Hepatocyte (in vitro differentiated cells): ENCODE measurements at regions not wholly inside any gene's neighbourhood (a gene's known extent, or its start where the extent isn't known, plus 50 kb on each side); places are given as distances from the start of the nearest gene placed in this dataset.
A peak's percentile ranks its signal among the peaks of the same experiment; 100 is the strongest.

Experiments
- DNase-seq: peaks from one replicate; pipeline ENCODE4 v3.0.0-alpha.2; 2016; ENCODE audit warnings: low spot score
- H2AFZ ChIP-seq: fragments of 200-600 bp; sonication (generic); 2 replicates; pipeline ENCODE4 v1.6.0; 2016; ENCODE audit warnings: antibody characterized with exemption, mild to moderate bottlenecking
- H3K27ac ChIP-seq: fragments of 200-600 bp; sonication (generic); 2 replicates; pipeline ENCODE4 v1.5.1; 2016; ENCODE audit warnings: mild to moderate bottlenecking
- H3K27me3 ChIP-seq: fragments of 200-600 bp; sonication (generic); 2 replicates; pipeline ENCODE4 v1.6.1; 2016
- H3K36me3 ChIP-seq: fragments of 200-600 bp; sonication (generic); replicated peaks from 2 replicates; pipeline ENCODE4 v1.5.1; 2016; ENCODE audit warnings: low read depth; ENCODE audit not compliant: insufficient read depth
- H3K4me1 ChIP-seq: fragments of 200-600 bp; sonication (generic); 2 replicates; pipeline ENCODE4 v1.5.1; 2016; ENCODE audit warnings: mild to moderate bottlenecking, moderate library complexity; ENCODE audit not compliant: insufficient read depth
- H3K4me2 ChIP-seq: fragments of 200-600 bp; sonication (generic); 2 replicates; pipeline ENCODE4 v1.6.0; 2016
- H3K4me3 ChIP-seq: fragments of 200-600 bp; sonication (generic); 2 replicates; pipeline ENCODE4 v1.5.1; 2016; ENCODE audit warnings: mild to moderate bottlenecking
- H3K79me2 ChIP-seq: fragments of 200-600 bp; sonication (generic); 2 replicates; pipeline ENCODE4 v1.6.0; 2017; ENCODE audit warnings: mild to moderate bottlenecking
- H3K9me2 ChIP-seq: fragments of 200-600 bp; sonication (generic); replicated peaks from 2 replicates; pipeline ENCODE4 v1.6.0; 2017; ENCODE audit warnings: mild to moderate bottlenecking; ENCODE audit not compliant: insufficient read depth
- H3K9me3 ChIP-seq: fragments of 200-600 bp; sonication (generic); 2 replicates; pipeline ENCODE4 v1.5.1; 2016; ENCODE audit warnings: low read depth, mild to moderate bottlenecking
- H4K20me1 ChIP-seq: fragments of 200-600 bp; sonication (generic); 2 replicates; pipeline ENCODE4 v1.6.0; 2016; ENCODE audit warnings: mild to moderate bottlenecking; ENCODE audit not compliant: insufficient read depth, poor library complexity, severe bottlenecking
- CTCF ChIP-seq: fragments of 200-600 bp; sonication (generic); IDR thresholded peaks from 2 replicates; pipeline ENCODE4 v1.5.1; 2016; ENCODE audit warnings: antibody characterized with exemption, mild to moderate bottlenecking; ENCODE audit not compliant: poor library complexity
- EZH2 ChIP-seq: fragments of 200-600 bp; sonication (generic); IDR thresholded peaks from 2 replicates; pipeline ENCODE4 v1.6.1; 2016; ENCODE audit warnings: antibody characterized with exemption, mild to moderate bottlenecking, borderline replicate concordance
- EZH2phosphoT487 ChIP-seq: fragments of 200-600 bp; sonication (generic); IDR thresholded peaks from one replicate; pipeline ENCODE4 v1.6.1; 2018; ENCODE audit warnings: antibody characterized with exemption, mild to moderate bottlenecking, low read depth, moderate library complexity; ENCODE audit not compliant: unreplicated experiment, severe bottlenecking
- WGBS: methylation state at CpG from one replicate; pipeline ENCODE4 v1.1.6; 2016; ENCODE audit warnings: low lambda C conversion rate; ENCODE audit errors: missing lambda C conversion rate; 5-methylcytosine and 5-hydroxymethylcytosine counted together

- H4K20me1 ChIP-seq: no peaks in the 10 kb centered on the region
- no peak for DNase-seq
- peaks cover 5% of the 10 kb centered on the region for H3K4me1 ChIP-seq
- no peak overlapping the region for H2AFZ ChIP-seq
- H3K27me3 ChIP-seq: no peaks in the 10 kb centered on the region
- no peaks in the 10 kb centered on the region for H3K79me2 ChIP-seq
- H3K9me2 ChIP-seq: no peaks in the 10 kb centered on the region
- no peaks in the 10 kb centered on the region for H3K9me3 ChIP-seq
- no peaks in the 10 kb centered on the region for H3K36me3 ChIP-seq
- no peak overlapping the region for H3K4me3 ChIP-seq
- no peak for TF ChIP-seq EZH2phosphoT487
- no peak for TF ChIP-seq EZH2
- TF ChIP-seq CTCF: no peak
- WGBS: 72% methylated on average over 2 of the region's 2 CpGs
- peak overlapping the region; percentile 15 for H3K27ac ChIP-seq
- no peak overlapping the region for H3K4me2 ChIP-seq
Observed at GRCh38 chr11:23023319-23023718, 163.0 kb upstream of the CCDC179 start.

GRCh38 chr11:23041001-23041503 is 180.8 kb upstream of the CCDC179 start:
- Histone ChIP-seq H3K9me2 (no peaks in the 10 kb centered on the region), H3K36me3 (no peaks in the 10 kb centered on the region), H2AFZ (no peak overlapping the region), H4K20me1 (no peaks in the 10 kb centered on the region), H3K79me2 (no peaks in the 10 kb centered on the region), H3K27me3 (no peaks in the 10 kb centered on the region), H3K27ac (no peak overlapping the region), H3K4me2 (no peak overlapping the region), H3K9me3 (no peaks in the 10 kb centered on the region), H3K4me3 (no peak overlapping the region), H3K4me1 (no peaks in the 10 kb centered on the region)
- WGBS: 40% methylated on average over 3 of the region's 3 CpGs
- DNase-seq: no peak
- no peak for TF ChIP-seq EZH2phosphoT487

GRCh38 chr11:23058656-23059055 is 198.4 kb upstream of the CCDC179 start:
- H3K36me3 ChIP-seq: no peaks in the 10 kb centered on the region
- no peaks in the 10 kb centered on the region for H3K79me2 ChIP-seq
- H3K27ac ChIP-seq: no peak overlapping the region
- no peak overlapping the region for H3K4me3 ChIP-seq
- H2AFZ ChIP-seq: no peak overlapping the region
- H3K4me2 ChIP-seq: no peak overlapping the region
- H3K27me3 ChIP-seq: no peaks in the 10 kb centered on the region
- no peaks in the 10 kb centered on the region for H4K20me1 ChIP-seq
- DNase-seq: no peak
- TF ChIP-seq EZH2: no peak
- no peak for TF ChIP-seq CTCF
- no peak for TF ChIP-seq EZH2phosphoT487
- H3K4me1 ChIP-seq: no peaks in the 10 kb centered on the region
- H3K9me2 ChIP-seq: no peaks in the 10 kb centered on the region
- H3K9me3 ChIP-seq: no peaks in the 10 kb centered on the region

GRCh38 chr11:23063276-23063675 is 203.0 kb upstream of the CCDC179 start:
- H3K4me3 ChIP-seq: no peak overlapping the region
- H3K9me3 ChIP-seq: no peaks in the 10 kb centered on the region
- H2AFZ ChIP-seq: no peak overlapping the region
- DNase-seq: no peak
- H3K4me1 ChIP-seq: no peaks in the 10 kb centered on the region
- no peaks in the 10 kb centered on the region for H3K79me2 ChIP-seq
- no peak overlapping the region for H3K27ac ChIP-seq
- H3K36me3 ChIP-seq: no peaks in the 10 kb centered on the region
- no peak for TF ChIP-seq CTCF
- TF ChIP-seq EZH2phosphoT487: no peak
- no peak for TF ChIP-seq EZH2
- H3K4me2 ChIP-seq: no peak overlapping the region
- no peaks in the 10 kb centered on the region for H3K27me3 ChIP-seq
- H3K9me2 ChIP-seq: no peaks in the 10 kb centered on the region
- H4K20me1 ChIP-seq: no peaks in the 10 kb centered on the region
